GM20431 (cell line): ENCODE measurements at regions not wholly inside any gene's neighbourhood (a gene's known extent, or its start where the extent isn't known, plus 50 kb on each side); places are given as distances from the start of the nearest gene placed in this dataset.
"Not testable (repeated sequence)": the region's sequence is repeated elsewhere in the genome, so short reads cannot be mapped to it uniquely, and the experiment has no call there.

Experiments
- in situ Hi-C: fragments of 300-500 bp; cut with MseI, MboI; formaldehyde crosslinking; loops from one replicate; pipeline ENCODE4 v1.15.0; 2020; ENCODE audit warnings: low sequenced_read_pairs; ENCODE audit not compliant: unreplicated experiment

DNA sequence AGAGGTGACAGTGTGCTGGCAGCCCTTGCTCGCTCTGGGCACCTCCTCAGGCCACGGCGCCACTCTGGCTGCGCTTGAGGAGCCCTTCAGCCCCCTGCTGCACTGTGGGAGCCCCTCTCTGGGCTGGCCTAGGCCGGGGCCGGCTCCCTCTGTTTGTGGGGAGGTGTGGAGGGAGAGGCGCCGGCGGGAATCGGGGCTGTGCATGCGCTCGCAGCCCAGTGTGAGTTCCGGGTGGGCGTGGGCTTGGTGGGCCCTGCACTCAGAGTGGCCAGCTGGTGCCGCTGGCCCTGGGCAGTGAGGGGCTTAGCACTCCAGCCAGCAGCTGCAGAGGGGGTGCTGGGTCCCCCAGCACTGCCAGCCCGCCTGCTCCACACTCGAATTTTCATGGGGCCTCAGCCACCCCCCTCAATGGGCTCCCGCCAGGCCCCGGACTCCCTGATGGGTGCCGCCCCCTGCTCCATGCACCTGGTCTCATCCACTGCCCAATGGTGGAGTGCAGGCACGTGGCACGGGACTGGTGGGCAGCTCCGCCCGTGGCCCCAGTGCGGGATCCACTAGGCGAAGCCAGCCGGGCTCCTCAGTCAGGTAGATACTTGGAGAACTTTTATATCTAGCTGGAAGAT lies 96.7 kb upstream of the BET1 start:
- in situ Hi-C loops = no loop called here

DNA sequence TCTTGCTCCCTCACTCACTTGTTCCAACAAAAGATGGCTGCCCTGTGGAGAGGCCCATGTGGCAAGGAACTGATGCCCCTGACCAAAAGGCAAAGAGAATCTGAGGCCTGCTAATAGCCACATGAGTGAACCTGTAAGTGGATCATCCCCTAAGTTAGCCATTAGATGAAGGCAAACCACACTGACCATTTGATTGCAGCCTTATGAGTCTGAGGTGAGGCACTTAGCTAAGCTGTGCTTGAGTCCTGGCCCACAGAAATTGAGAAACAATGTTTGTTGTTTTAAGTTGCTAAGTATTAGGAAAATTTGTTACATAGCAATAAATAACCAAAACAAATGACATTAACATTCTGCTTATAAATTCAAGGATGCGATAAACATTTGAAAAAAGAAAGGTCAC lies 100.1 kb upstream of the BET1 start:
- in situ Hi-C loops = no loop called here

DNA sequence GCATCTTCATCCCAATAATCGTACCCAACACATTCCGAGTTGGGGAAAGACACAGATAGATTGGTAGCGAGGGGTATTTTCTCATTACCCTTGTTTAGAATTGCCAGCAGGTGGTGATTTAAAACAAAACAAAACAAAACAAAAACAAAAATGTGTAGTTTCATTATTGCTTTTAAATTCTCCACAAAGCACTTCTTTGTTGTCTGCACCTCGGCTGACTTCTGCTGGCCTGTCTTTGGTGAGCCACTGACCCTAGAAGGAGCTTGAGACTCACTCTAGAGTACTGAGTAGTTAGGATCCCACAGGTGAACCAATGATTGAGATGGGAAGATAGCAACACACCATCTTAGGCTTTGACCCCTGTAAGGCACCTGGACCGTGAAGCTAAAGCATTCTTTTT lies 105.4 kb upstream of the BET1 start:
- in situ Hi-C loops = no loop called here

- in situ Hi-C loops = no loop called here
Measured at GRCh38 chr7:94111009-94111408, 106.9 kb upstream of the BET1 start.

DNA sequence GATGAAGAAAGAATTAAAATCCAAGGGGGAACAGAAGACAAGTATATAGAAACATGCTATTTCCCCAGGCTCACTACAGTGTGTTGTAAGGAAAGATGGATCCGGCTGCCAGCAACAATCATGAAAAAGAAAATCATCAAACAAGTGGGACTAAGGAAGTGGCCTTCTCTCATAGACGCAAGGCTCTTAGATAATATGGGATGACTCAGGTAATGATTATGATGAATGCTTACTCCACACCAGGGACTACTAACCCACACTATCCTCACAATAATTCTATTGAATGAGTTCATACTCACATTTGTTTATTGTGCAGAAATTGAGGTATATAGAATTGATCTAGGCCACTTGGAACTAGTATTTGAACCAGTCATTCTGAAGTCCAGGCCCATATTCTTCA lies 111.2 kb upstream of the BET1 start:
- in situ Hi-C loops = no loop called here

- in situ Hi-C loops = no loop called here
Measured at GRCh38 chr7:94123136-94123535, 119.0 kb upstream of the BET1 start.

DNA sequence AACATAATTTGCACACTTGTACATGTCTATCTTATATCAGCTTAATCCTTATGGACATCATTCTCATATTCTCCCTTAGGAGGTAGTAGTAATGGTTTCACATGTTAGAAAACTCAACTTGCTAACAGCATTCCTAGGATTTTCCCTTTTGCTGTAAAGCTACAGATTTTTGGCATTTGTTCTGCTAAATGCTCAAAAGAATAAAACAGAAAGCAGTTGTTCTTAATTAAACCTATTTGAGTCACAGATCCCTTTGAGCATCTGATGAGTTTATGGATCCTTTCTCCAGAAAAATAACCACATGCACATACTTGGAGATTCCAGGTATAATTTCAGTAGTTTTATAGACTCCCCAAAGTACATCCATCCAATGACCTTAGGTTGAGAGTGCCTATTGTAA lies 122.9 kb upstream of the BET1 start:
- in situ Hi-C loops = no loop called here

GRCh38 chr7:94128072-94128471 lies 123.9 kb upstream of the BET1 start:
- in situ Hi-C loops = no loop called here

GRCh38 chr7:94129443-94130140 lies 125.4 kb upstream of the BET1 start:
- in situ Hi-C loops = no loop called here

DNA sequence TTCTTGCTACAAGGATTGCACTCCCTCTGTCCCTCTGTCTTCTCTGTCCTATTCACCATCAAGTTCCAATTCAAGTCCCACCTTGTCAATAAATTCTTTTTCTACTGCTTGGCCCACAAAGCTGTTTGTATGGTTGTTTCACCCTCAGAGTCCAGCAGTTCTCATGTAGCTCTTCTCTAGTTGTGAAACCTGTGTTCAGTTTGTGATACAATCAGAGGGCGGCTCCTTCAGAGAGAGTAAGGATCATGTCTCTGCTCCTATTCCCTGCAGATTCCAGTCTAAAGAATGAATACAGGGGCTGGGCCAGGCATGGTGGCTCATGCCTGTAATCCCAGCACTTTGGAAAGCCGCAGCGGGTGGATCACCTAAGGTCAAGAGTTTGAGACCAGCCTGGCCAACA lies 126.6 kb upstream of the BET1 start:
- in situ Hi-C loops = no loop called here

DNA sequence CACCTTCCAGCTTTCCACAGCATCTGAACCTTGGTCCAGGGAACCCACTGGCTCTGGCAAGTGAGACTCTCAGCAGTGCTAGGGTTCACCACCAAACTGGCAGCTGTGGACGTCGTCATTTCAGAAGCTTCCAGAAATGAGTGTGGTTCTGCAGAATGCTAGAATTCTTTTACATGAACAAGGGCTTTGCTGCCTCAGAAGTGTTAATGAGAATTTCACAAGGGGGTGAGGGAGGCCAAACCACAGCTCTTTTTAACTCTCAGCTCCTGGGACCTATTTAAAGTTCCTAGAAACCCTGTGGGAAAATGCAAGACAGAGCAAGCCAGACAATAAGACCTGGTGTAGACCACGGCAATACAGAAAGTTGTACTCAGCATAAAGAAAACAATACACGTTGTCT lies 129.3 kb upstream of the BET1 start:
- in situ Hi-C loops = no loop called here

DNA sequence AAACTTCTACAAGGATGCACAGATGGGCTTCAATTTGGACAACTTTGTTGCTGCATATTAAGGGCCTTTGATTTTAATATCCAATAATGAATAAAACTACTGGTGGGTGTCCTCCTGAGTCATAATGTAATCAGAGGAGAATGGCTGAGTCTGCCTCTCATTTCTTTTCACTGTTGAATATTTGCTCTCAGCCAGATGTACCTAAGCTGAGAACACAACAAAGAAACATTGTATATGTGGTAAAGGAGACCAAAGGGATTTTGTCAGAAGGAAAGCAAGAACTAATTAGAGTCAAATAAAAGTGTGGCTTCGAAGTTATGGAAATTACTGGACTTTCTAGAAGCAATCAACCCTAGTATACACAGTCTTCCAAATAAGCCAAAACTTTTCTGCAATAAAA lies 131.0 kb upstream of the BET1 start:
- in situ Hi-C loops = no loop called here

GRCh38 chr7:94142281-94142680 lies 138.1 kb upstream of the BET1 start:
- in situ Hi-C loops = no loop called here

DNA sequence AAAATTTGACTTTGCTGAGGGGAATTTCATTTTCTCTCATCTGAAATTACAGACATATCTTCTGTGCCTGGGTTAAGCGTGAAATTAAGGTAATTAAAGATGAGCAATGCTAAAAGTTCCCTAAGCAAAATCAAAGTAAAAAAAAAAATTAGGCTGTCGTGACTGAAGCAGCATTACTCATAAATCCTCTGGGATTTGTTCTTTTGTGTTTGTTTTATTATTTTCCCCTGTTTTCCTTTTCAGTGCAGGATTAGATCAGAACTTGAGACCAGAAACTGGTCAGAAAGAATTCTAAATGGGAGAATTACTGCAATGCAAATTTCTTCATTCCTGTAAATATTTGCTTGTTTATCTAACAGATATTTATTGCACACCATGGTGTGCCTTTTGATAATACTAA lies 141.4 kb upstream of the BET1 start:
- in situ Hi-C loops = no loop called here

GRCh38 chr7:94146408-94146807 lies 142.3 kb upstream of the BET1 start:
- in situ Hi-C loops = no loop called here

- in situ Hi-C loops = no loop called here
Measured at GRCh38 chr7:94149789-94150545, 145.8 kb upstream of the BET1 start.

- in situ Hi-C loops = no loop called here
Measured at GRCh38 chr7:94154182-94154581, 150.0 kb upstream of the BET1 start.

DNA sequence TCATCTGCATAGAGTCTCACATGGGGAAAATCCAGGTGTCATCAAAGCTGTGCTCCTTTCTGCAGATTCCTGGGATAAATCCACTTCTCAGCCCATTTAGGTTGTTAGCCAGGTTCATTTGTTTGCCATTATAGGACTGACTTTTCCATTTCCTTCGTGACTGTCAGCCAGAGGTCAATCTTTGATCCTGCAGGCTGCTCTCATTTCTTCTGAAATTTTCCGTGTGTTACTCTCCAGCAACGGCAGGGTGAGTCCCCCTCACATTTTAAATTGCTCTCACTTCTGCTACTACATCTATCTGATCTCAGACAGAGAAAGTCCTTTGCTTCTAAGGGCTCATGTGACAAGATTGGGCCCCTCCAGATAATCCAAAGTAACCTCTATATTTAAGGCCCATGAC lies 150.7 kb upstream of the BET1 start:
- in situ Hi-C loops = no loop called here

GRCh38 chr7:94157659-94158306 lies 153.6 kb upstream of the BET1 start:
- in situ Hi-C loops = not testable (repeated sequence)

DNA sequence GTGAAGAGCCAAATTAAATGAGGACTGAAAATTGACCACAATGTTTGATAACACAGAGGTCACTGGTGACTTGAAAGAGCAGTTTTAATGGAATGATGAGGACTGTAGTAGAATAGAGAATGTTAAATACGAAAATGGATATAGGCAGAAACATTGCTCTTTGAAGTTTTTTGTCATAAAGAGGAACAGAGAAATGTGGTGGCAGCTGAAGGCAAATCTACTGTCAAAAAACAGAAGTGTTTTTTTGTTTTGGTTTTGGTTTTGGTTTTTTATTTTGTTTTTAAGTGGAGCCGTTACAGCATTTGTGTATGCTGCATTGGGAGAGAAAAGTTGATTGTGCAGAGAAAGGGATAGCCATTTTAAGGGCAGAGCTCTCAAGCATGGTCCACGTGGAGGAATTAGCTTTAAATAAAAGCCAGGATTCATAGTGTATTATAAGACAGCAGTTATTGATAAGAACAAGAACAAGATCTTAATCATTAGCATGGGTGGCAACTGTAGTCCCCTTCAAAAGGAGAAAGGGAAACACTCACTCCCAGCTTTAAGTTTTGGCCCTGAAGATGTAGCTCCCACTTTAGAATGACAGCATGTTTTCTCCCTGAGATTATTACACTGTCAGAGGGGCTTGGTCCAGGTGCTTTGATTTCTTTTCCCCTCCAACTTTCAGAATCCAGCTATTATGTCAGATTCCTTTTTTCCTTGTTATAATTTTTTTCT lies 156.7 kb upstream of the BET1 start:
- in situ Hi-C loops = no loop called here
